AG04449 (cell line): ENCODE measurements at regions not wholly inside any gene's neighbourhood (a gene's known extent, or its start where the extent isn't known, plus 50 kb on each side); places are given as distances from the start of the nearest gene placed in this dataset.
"Not testable (repeated sequence)": the region's sequence is repeated elsewhere in the genome, so short reads cannot be mapped to it uniquely, and the experiment has no call there.

Experiments
- CTCF ChIA-PET: fragments of 350-600 bp; formaldehyde crosslinking; extraction: SDS; loops from one replicate; lab custom pipeline; 2021; ENCODE audit warnings: antibody characterized with exemption; lab: Yijun Ruan, JAX
- POLR2A ChIA-PET: fragments of 400-600, 350-600 bp; formaldehyde crosslinking; extraction: SDS; loops from one replicate; lab custom pipeline; 2020; ENCODE audit warnings: antibody characterized with exemption, inconsistent platforms; lab: Yijun Ruan, JAX
- DNase-seq: peaks from one replicate; pipeline ENCODE4 v3.0.0-alpha.2; 2010; ENCODE audit warnings: low read depth, low spot score
- H3K4me3 ChIP-seq: 2 replicates; pipeline ENCODE4 v1.5.1; 2011; ENCODE audit warnings: low read depth, mild to moderate bottlenecking, control low read depth, low read length
- CTCF ChIP-seq: IDR thresholded peaks from one replicate; pipeline ENCODE4 v1.5.1; 2011; ENCODE audit warnings: mild to moderate bottlenecking, moderate library complexity, low read length, control low read depth, inconsistent platforms; ENCODE audit not compliant: insufficient read depth; ENCODE audit errors: missing control alignments

- no peak for TF ChIP-seq CTCF
- DNase-seq = no peak
- POLR2A ChIA-PET = no interaction called here
- CTCF ChIA-PET = no interaction called here
- no peak overlapping the region for H3K4me3 ChIP-seq
Measured at GRCh38 chr19:20289186-20289585, 122.2 kb downstream of the ZNF486 start.

GRCh38 chr19:20287070-20287469 lies 120.1 kb downstream of the ZNF486 start:
- CTCF ChIA-PET = no interaction called here
- POLR2A ChIA-PET = no interaction called here
- DNase-seq = no peak
- no peak for TF ChIP-seq CTCF
- H3K4me3 ChIP-seq = no peak overlapping the region

GRCh38 chr19:20285876-20286275 lies 118.9 kb downstream of the ZNF486 start:
- H3K4me3 ChIP-seq, CTCF ChIA-PET, DNase-seq, POLR2A ChIA-PET: not testable (repeated sequence)

- POLR2A ChIA-PET = no interaction called here
- DNase-seq = no peak
- no peak for TF ChIP-seq CTCF
- CTCF ChIA-PET = no interaction called here
- no peak overlapping the region for H3K4me3 ChIP-seq
Measured at GRCh38 chr19:20279516-20279915, 112.5 kb downstream of the ZNF486 start.

GRCh38 chr19:20278342-20278741 lies 111.3 kb downstream of the ZNF486 start:
- CTCF ChIA-PET = no interaction called here
- DNase-seq = no peak
- no peak for TF ChIP-seq CTCF
- H3K4me3 ChIP-seq = no peak overlapping the region
- POLR2A ChIA-PET = no interaction called here

DNA sequence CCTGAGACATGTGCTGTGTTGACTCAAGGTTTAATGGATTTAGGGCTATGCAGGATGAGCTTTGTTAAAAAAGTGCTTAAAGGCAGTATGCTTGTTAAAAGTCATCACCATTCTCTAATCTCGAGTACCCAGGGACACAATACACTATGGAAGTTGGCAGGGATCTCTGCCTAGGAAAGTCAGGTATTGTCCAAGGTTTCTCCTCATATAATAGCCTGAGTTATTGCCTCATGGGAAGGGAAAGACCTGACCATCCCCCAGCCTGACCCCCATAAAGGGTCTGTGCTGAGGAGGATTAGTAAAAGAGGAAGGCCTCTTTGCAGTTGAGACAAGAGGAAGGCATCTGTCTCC lies 109.7 kb downstream of the ZNF486 start:
- DNase-seq, H3K4me3 ChIP-seq, POLR2A ChIA-PET, CTCF ChIA-PET: not testable (repeated sequence)

- POLR2A ChIA-PET = no interaction called here
- H3K4me3 ChIP-seq = no peak overlapping the region
- DNase-seq = no peak
- CTCF ChIA-PET = no interaction called here
- TF ChIP-seq CTCF = no peak
Measured at GRCh38 chr19:20276011-20276731, 109.2 kb downstream of the ZNF486 start.
